Activated CD8-positive, alpha-beta memory T cell treated with anti-CD3 and anti-CD28 coated beads for 48 hours (primary cell): ENCODE measurements at regions not wholly inside any gene's neighbourhood (a gene's known extent, or its start where the extent isn't known, plus 50 kb on each side); places are given as distances from the start of the nearest gene placed in this dataset.
"Not testable (repeated sequence)": the region's sequence is repeated elsewhere in the genome, so short reads cannot be mapped to it uniquely, and the experiment has no call there.

Source experiments
- DNase-seq, 3 experiments: peaks; one replicate each; pipeline ENCODE4 v3.0.0-alpha.2; 2020; ENCODE audit warnings: low read depth in 2 of 3, low spot score in 2 of 3

GRCh38 chr6:145076115-145076841 is 659.0 kb downstream of the EPM2A start:
- DNase-seq = no peak

- no peak for DNase-seq
Observed at GRCh38 chr6:145077382-145077781, 657.9 kb downstream of the EPM2A start.

- no peak for DNase-seq
Observed at GRCh38 chr6:145080651-145081050, 654.7 kb downstream of the EPM2A start.

- DNase-seq = no peak
Observed at GRCh38 chr6:145081677-145082076, 653.6 kb downstream of the EPM2A start.

GRCh38 chr6:145082359-145082758 is 653.0 kb downstream of the EPM2A start:
- DNase-seq = no peak

DNA sequence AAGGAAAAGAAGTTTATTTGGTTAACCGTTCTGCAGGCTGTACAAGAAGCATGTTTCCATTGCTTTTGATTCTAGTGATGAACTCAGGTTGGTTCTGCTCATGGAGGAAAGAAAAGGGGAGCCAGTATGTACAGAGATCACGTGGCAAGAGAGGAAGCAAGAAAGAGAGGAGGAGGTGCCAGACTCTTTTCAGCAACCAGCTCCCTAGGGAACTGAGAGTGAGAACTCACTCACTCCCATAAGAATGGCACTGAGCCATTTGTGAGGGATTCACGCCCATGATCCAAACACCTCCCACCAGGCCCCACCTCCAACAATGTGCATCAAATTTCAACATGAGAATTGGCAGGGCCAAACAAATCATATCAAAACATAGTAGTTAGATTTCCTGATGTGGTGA is 649.1 kb downstream of the EPM2A start:
- DNase-seq = no peak

GRCh38 chr6:145087034-145087433 is 648.3 kb downstream of the EPM2A start:
- no peak for DNase-seq

DNA sequence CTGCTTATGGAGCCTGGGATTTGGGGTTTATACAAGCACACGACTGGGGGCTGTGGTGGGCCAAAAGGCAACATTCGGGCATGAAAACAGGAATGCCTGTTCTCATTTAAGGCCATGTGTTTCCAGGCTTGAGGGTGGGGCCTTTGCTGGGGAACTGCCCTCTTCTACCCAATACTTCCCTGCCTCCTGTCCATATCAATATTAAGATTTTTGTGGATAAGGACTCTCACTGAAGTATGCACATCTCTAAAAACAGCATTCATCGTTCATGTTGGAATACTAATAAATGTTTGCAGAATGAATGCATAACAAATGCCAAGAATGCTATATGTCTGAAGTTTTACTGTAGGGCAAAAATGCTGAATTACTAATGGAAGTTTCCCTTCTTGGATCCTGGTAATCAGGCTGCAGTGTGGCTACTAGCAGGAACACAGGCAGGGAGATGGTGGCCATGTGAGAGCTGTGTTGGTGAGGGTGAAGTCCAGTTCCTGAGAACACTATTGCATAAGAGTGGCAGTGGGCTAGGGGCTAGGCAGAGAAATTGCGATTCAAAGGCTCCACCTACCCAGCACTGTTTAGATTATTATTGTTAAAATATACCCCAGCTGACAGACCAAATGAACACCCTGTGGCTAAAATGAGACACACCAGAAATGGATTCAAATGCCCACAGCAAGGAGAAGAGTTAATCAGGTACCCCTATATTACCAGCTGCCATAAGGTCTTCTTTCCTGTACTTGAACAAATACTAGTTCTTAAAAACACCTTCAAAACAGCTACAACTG is 644.3 kb downstream of the EPM2A start:
- DNase-seq = no peak

GRCh38 chr6:145091586-145092142 is 643.7 kb downstream of the EPM2A start:
- DNase-seq = no peak

GRCh38 chr6:145092554-145092953 is 642.8 kb downstream of the EPM2A start:
- no peak for DNase-seq

DNA sequence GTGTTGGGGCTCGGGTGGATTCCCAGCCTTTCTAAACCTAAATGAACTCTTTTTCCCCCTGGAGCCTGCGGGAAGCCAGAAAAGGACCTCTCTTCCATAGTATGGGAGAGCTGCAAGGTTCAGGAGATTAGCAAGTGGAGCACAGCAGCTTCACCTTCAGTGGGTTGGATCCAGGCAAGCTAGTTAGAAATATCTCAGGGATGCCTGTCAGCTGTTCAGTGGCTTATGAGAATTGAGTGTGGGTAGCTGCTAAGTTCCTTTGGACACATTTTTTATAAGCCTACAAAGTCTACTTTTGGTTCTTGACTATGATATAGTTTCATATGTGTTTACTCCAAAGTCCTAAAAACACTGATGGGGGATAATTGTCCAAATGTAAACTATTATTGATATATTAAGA is 642.1 kb downstream of the EPM2A start:
- no peak for DNase-seq

DNA sequence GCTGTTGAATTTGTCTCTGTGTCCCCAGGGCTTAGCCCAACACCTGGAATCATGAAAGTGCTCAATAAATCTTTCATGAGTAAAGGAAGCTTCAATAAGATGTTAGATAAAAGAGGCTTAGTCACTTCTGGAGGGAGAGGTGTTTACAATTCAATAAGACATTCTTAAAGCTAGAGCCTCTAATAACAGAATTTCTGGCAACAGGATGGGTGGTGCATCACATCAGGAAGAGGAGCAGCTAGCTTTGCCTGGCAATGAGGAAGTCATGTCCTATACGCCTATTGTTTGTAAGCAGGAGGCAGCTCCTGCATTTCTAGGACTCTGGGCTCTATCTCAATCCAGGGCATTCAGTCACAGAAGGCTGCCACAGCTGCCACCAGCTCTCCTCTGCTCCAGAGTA is 638.5 kb downstream of the EPM2A start:
- no peak for DNase-seq

DNA sequence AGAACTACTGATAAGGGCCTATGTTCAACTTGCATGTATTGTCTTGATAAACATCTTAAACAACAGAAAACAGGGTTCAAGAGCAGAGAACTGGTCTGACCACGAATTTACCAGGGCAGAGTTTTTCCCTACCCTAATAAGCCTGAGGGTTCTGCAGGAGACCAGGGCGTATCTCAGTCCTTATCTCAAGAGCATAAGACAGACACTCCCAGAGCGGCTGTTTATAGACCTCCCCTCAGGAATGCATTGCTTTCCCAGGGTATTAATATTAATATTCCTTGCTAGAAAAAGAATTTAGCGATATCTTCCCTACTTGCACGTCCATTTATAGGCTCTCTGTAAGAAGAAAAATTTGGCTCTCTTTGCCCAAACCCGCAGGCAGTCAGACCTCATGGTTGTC is 637.2 kb downstream of the EPM2A start:
- not testable (repeated sequence) for DNase-seq

DNA sequence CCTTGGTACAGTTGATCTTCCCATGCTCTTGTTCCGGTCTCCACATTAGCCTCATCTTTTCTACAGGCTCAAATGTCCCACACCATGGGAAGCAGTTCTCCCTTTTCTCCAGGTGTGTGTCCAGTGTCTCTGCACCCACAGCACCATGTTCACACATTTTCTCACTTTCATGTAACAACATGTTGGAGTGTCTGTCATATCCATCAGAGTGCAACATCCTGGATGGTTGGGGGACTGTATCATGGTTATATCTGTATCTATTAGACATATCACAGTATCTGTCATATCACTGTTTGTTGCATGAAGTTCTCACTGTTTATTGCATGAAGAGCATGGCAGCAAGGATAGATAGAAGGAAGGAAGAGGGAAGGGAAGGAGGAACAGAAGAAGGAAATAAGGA is 635.6 kb downstream of the EPM2A start:
- no peak for DNase-seq

GRCh38 chr6:145110109-145110508 is 625.2 kb downstream of the EPM2A start:
- DNase-seq = no peak

GRCh38 chr6:145111407-145111806 is 623.9 kb downstream of the EPM2A start:
- not testable (repeated sequence) for DNase-seq

GRCh38 chr6:145112711-145113148 is 622.6 kb downstream of the EPM2A start:
- no peak for DNase-seq

GRCh38 chr6:145115638-145116037 is 619.7 kb downstream of the EPM2A start:
- DNase-seq = no peak

DNA sequence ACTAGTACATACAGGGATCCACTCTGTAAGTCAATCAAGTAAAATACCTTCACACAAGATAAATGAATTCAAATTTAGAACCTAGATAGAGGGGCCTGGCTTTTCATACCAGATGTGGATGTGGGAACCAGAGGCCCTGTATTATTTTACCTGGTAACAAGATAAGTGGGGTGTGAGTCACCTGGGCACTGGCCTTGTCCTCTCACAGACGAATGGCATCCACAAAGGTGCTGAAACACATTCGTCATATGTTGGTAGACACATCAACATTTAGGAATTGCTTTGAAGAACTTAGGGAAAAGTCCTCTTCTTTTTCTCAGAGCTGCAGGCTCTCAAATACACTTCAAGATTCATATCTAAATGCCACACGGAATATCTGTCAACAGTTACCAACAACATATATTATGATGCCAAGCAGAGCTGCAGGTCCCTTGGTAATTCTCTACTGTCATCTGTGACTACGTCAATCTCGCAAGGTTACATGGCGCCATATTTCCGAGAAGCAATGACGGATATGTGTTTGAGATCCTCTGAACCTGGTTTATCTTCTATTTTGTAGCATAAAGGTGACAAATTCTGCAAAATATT is 618.6 kb downstream of the EPM2A start:
- no peak for DNase-seq

- DNase-seq = no peak
Observed at GRCh38 chr6:145118224-145118623, 617.1 kb downstream of the EPM2A start.

DNA sequence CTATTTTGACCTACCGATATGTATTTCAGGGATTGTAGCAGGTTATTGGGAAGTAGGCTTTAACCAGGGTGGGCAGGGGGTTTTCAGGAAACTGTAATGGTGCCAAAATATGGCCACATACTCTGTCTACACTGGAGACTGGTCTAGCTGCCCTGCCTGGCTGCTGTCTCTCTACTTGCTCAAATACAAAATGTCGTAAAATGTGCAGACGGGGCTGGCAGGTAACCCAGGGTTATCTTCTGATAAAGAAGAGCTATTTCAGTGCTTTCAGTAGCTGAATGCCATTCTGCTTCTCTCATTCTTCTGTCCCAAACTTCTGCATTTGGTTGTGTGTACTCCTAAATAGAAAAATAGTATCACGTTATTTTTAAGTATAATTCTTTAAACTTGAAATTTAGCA is 616.2 kb downstream of the EPM2A start:
- no peak for DNase-seq

DNA sequence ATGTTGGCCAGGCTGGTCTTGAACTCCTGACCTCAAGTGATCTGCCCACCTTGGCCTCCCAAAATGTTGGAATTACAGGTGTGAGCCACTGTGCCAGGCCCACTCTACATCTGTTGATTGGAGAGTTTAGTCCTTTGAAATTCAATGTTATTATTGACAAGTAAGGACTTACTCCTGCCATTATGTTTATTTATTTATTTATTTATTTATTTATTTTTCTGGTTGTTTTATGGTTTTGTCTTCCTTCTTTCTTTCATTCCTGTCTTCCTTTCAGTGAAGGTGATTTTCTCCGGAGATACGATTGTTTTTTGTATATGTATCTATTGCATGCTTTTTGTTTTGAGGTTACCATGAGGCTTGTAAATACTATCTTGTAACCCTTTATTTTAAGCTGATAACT is 602.6 kb downstream of the EPM2A start:
- no peak for DNase-seq
